MM.1S (cell line): ENCODE measurements at regions not wholly inside any gene's neighbourhood (a gene's known extent, or its start where the extent isn't known, plus 50 kb on each side); places are given as distances from the start of the nearest gene placed in this dataset.

ENCODE experiments used
- CTCF ChIP-seq: fragments of 300-600 bp; sonication (generic); IDR thresholded peaks from 2 replicates; pipeline ENCODE4 v1.5.1; 2016; ENCODE audit warnings: antibody characterized with exemption, low read length, mixed read lengths
- EZH2 ChIP-seq: fragments of 300-600 bp; sonication (generic); optimal IDR thresholded peaks from 2 replicates; pipeline ENCODE3; 2017; ENCODE audit warnings: low read depth, mild to moderate bottlenecking, antibody characterized with exemption, low read length, mixed read lengths

DNA sequence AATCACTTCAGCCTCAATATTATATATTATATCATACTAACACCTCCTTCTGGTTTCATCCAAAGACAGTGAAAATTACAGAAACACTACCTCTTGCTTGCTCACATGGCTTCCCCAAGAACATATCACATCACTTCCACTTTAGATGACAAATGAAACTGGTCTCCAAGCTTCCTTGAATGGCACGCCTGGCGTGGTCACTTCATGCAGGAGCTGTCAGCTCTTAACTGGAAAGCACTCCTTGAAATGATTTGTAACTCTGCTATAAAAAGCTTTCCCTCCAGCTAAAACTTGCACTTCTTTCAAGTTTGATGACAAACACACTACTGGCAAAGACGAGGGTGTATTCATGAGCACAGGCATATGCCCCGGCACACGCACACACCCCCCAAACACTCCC is 84.1 kb upstream of the INHBA start:
- TF ChIP-seq CTCF, result no peak
- no peak for TF ChIP-seq EZH2
